BE2C (cell line): ENCODE measurements at regions not wholly inside any gene's neighbourhood (a gene's known extent, or its start where the extent isn't known, plus 50 kb on each side); places are given as distances from the start of the nearest gene placed in this dataset.
A peak's percentile ranks its signal among the peaks of the same experiment; 100 is the strongest.

Experiments used
- DNase-seq: peaks from one replicate; pipeline ENCODE4 v3.0.0-alpha.2; 2020
- H3K27me3 ChIP-seq: fragments of 250-450 bp; sonication (Bioruptor Pico); 2 replicates; pipeline ENCODE4 v1.5.1; 2020; ENCODE audit warnings: mild to moderate bottlenecking
- H3K36me3 ChIP-seq: fragments of 250-450 bp; sonication (Bioruptor Pico); 2 replicates; pipeline ENCODE4 v1.5.1; 2020; ENCODE audit warnings: mild to moderate bottlenecking
- H3K4me1 ChIP-seq: fragments of 250-450 bp; sonication (Bioruptor Pico); 2 replicates; pipeline ENCODE4 v1.5.1; 2020
- H3K4me3 ChIP-seq: 2 replicates; pipeline ENCODE4 v1.5.1; 2011; ENCODE audit warnings: low read depth, low read length
- H3K9me3 ChIP-seq: fragments of 250-450 bp; sonication (Bioruptor Pico); 2 replicates; pipeline ENCODE4 v1.5.1; 2020
- CTCF ChIP-seq: IDR thresholded peaks from 2 replicates; pipeline ENCODE4 v1.5.1; 2012; ENCODE audit warnings: mild to moderate bottlenecking, low read depth, low read length

- no peaks in the 10 kb centered on the region for H3K9me3 ChIP-seq
- no peak for TF ChIP-seq CTCF
- no peak for DNase-seq
- no peaks in the 10 kb centered on the region for H3K36me3 ChIP-seq
- H3K4me3 ChIP-seq, result no peak overlapping the region
- no peaks in the 10 kb centered on the region for H3K4me1 ChIP-seq
- no peaks in the 10 kb centered on the region; the same call in 1 of the 2 replicates for H3K27me3 ChIP-seq
Observed at GRCh38 chr19:13576726-13577125, 70.4 kb upstream of the CACNA1A start.

GRCh38 chr19:13574933-13575332 is 68.7 kb upstream of the CACNA1A start:
- Histone ChIP-seq H3K9me3 (no peaks in the 10 kb centered on the region), H3K4me3 (no peak overlapping the region), H3K4me1 (no peaks in the 10 kb centered on the region), H3K27me3 (no peaks in the 10 kb centered on the region; the same call in 1 of the 2 replicates), H3K36me3 (no peaks in the 10 kb centered on the region)
- peak; percentile 55 for TF ChIP-seq CTCF
- peak; percentile 20 for DNase-seq

- TF ChIP-seq CTCF, result no peak
- H3K4me3 ChIP-seq, result no peak overlapping the region
- no peaks in the 10 kb centered on the region; the same call in 1 of the 2 replicates for H3K27me3 ChIP-seq
- H3K4me1 ChIP-seq, result no peaks in the 10 kb centered on the region
- H3K36me3 ChIP-seq, result no peaks in the 10 kb centered on the region
- H3K9me3 ChIP-seq, result no peaks in the 10 kb centered on the region
- DNase-seq, result no peak
Observed at GRCh38 chr19:13573056-13573667, 66.9 kb upstream of the CACNA1A start.

- Histone ChIP-seq H3K36me3 (no peaks in the 10 kb centered on the region), H3K9me3 (no peaks in the 10 kb centered on the region), H3K4me1 (no peaks in the 10 kb centered on the region), H3K27me3 (no peaks in the 10 kb centered on the region), H3K4me3 (no peak overlapping the region)
- TF ChIP-seq CTCF, result no peak
- DNase-seq, result no peak
Observed at GRCh38 chr19:13561461-13561860, 55.2 kb upstream of the CACNA1A start.

GRCh38 chr19:13557756-13558398 is 51.6 kb upstream of the CACNA1A start:
- Histone ChIP-seq H3K27me3 (peaks cover 5% of the 10 kb centered on the region; the same call in 1 of the 2 replicates), H3K4me1 (no peaks in the 10 kb centered on the region), H3K9me3 (no peaks in the 10 kb centered on the region), H3K4me3 (no peak overlapping the region), H3K36me3 (no peaks in the 10 kb centered on the region)
- TF ChIP-seq CTCF, result no peak
- DNase-seq, result no peak

GRCh38 chr19:13556552-13556951 is 50.3 kb upstream of the CACNA1A start:
- Histone ChIP-seq H3K36me3 (no peaks in the 10 kb centered on the region), H3K27me3 (peaks cover 5% of the 10 kb centered on the region; the same call in 1 of the 2 replicates), H3K9me3 (no peaks in the 10 kb centered on the region), H3K4me1 (no peaks in the 10 kb centered on the region), H3K4me3 (no peak overlapping the region)
- no peak for DNase-seq
- no peak for TF ChIP-seq CTCF
